Type B pancreatic cell (in vitro differentiated cells): ENCODE measurements at regions not wholly inside any gene's neighbourhood (a gene's known extent, or its start where the extent isn't known, plus 50 kb on each side); places are given as distances from the start of the nearest gene placed in this dataset.

Experiments
- DNase-seq: peaks from one replicate; pipeline ENCODE4 v3.0.0; 2021; ENCODE audit warnings: mixed read lengths; ENCODE audit not compliant: unreplicated experiment; ENCODE audit errors: extremely low spot score
- H3K27ac Mint-ChIP-seq: 2 replicates; pipeline ENCODE4 v1.8.0; 2021; ENCODE audit warnings: mild to moderate bottlenecking, mixed read lengths
- H3K27me3 Mint-ChIP-seq: 2 replicates; pipeline ENCODE4 v1.8.0; 2021; ENCODE audit warnings: mixed read lengths
- H3K36me3 Mint-ChIP-seq: 2 replicates; pipeline ENCODE4 v1.8.0; 2021; ENCODE audit warnings: mixed read lengths
- H3K4me1 Mint-ChIP-seq: one replicate; pipeline ENCODE4 v1.8.0; 2021; ENCODE audit warnings: mixed read lengths; ENCODE audit not compliant: unreplicated experiment
- H3K4me3 Mint-ChIP-seq: 2 replicates; pipeline ENCODE4 v1.8.0; 2021; ENCODE audit warnings: mild to moderate bottlenecking, mixed read lengths
- H3K9me3 Mint-ChIP-seq: 2 replicates; pipeline ENCODE4 v1.8.0; 2021; ENCODE audit warnings: mixed read lengths
- CTCF ChIP-seq: fragments of 200-600 bp; sonication (generic); conservative IDR thresholded peaks from 2 replicates; pipeline ENCODE4 v1.5.0; 2021; ENCODE audit warnings: antibody characterized with exemption, mild to moderate bottlenecking

GRCh38 chr6:14857501-14857900 lies 388.4 kb upstream of the JARID2 start:
- DNase-seq: no peak
- Mint-ChIP-seq H3K36me3 (no peaks in the 10 kb centered on the region), H3K27me3 (no peaks in the 10 kb centered on the region), H3K4me1 (peaks cover 15% of the 10 kb centered on the region), H3K9me3 (no peaks in the 10 kb centered on the region), H3K27ac (no peak overlapping the region), H3K4me3 (no peak overlapping the region)
- no peak for TF ChIP-seq CTCF

GRCh38 chr6:14858808-14859207 lies 387.1 kb upstream of the JARID2 start:
- H3K4me1 Mint-ChIP-seq: peaks cover 21% of the 10 kb centered on the region
- TF ChIP-seq CTCF: no peak
- H3K36me3 Mint-ChIP-seq: no peaks in the 10 kb centered on the region
- H3K9me3 Mint-ChIP-seq: no peaks in the 10 kb centered on the region
- no peak overlapping the region for H3K4me3 Mint-ChIP-seq
- no peak for DNase-seq
- no peak overlapping the region for H3K27ac Mint-ChIP-seq
- peaks cover 6% of the 10 kb centered on the region for H3K27me3 Mint-ChIP-seq

DNA sequence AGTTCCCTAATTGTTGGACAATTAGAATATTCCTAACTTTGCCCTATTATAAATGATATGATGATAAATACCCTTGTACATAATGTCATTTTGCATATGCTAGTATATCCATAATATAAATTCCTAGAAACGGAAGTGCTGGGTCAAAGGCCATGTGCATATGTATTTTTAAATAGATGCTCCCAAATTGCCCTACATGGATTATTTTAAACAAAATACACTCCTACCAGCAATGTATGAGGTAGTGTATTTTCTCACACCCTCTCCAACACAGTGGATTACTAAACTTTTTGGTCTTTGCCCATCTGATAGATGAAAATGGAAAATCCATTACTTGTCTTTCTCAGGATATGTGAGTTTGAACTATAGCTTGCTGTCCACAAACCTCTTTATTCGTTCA lies 385.1 kb upstream of the JARID2 start:
- Mint-ChIP-seq H3K4me1 (peaks cover 24% of the 10 kb centered on the region), H3K36me3 (no peaks in the 10 kb centered on the region), H3K27me3 (peaks cover 6% of the 10 kb centered on the region), H3K27ac (no peak overlapping the region), H3K4me3 (no peak overlapping the region), H3K9me3 (no peaks in the 10 kb centered on the region)
- TF ChIP-seq CTCF: no peak
- DNase-seq: no peak

GRCh38 chr6:14861491-14861943 lies 384.4 kb upstream of the JARID2 start:
- no peak for DNase-seq
- Mint-ChIP-seq H3K27me3 (peaks cover 6% of the 10 kb centered on the region), H3K36me3 (no peaks in the 10 kb centered on the region)

DNA sequence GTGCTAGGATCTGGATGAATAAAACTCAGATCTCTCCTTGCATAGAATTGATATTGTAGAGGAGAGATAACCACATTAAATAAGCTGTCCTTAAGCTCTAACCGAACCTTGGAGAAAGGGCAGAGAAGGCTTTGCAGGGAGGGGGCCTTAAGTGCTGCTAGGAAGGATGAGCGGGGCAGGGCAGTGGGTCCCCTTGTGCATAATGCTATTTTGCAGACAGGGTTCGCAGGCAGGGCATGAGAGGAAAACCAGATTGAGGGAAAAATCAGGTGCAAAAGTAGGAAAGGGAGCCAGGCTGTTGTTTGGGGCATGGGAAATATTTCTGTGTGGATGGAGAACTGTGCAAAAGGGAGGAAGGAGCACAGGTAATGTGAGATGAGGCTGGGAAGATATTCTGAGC lies 383.0 kb upstream of the JARID2 start:
- H3K9me3 Mint-ChIP-seq: no peaks in the 10 kb centered on the region
- DNase-seq: no peak
- TF ChIP-seq CTCF: no peak
- no peaks in the 10 kb centered on the region for H3K36me3 Mint-ChIP-seq
- H3K27ac Mint-ChIP-seq: no peak overlapping the region
- H3K4me1 Mint-ChIP-seq: peaks cover 27% of the 10 kb centered on the region
- H3K4me3 Mint-ChIP-seq: no peak overlapping the region
- peaks cover 6% of the 10 kb centered on the region for H3K27me3 Mint-ChIP-seq

More at GRCh38 chr6:14861491-14861943, 384.4 kb upstream of the JARID2 start:
- H3K4me1 Mint-ChIP-seq: peaks cover 26% of the 10 kb centered on the region
- no peak for TF ChIP-seq CTCF
- no peak overlapping the region for H3K4me3 Mint-ChIP-seq
- no peaks in the 10 kb centered on the region for H3K9me3 Mint-ChIP-seq
- H3K27ac Mint-ChIP-seq: no peak overlapping the region
